ENCODE measurements at regions not wholly inside any gene's neighbourhood (a gene's known extent, or its start where the extent isn't known, plus 50 kb on each side); places are given as distances from the start of the nearest gene placed in this dataset.

GRCh38 chr3:168272343-168272985 is 176.7 kb upstream of the GOLIM4 start:
- no peak overlapping the region for H3K27ac ChIP-seq (ENCODE audit: low read depth, low read length)
- no peak overlapping the region for H3K9ac ChIP-seq (ENCODE audit: low read depth in 1 of 2, low read length in 2 of 2)
- H3K9me3 ChIP-seq (ENCODE audit: control insufficient read depth in 1 of 2, low read length in 2 of 2), result no peaks in the 10 kb centered on the region

GRCh38 chr3:168271932-168272331 is 176.2 kb upstream of the GOLIM4 start:
- Histone ChIP-seq H3K4me3 (ENCODE audit: low read depth in 1 of 2, low read length in 2 of 2) (no peak overlapping the region), H3K9me3 (ENCODE audit: control insufficient read depth in 1 of 2, low read length in 2 of 2) (no peaks in the 10 kb centered on the region), H3K36me3 (ENCODE audit: control insufficient read depth in 1 of 2, insufficient read depth in 2 of 2, low read length in 2 of 2) (no peaks in the 10 kb centered on the region), H3K27ac (ENCODE audit: low read depth, low read length) (no peak overlapping the region), H3K27me3 (ENCODE audit: control insufficient read depth in 1 of 2, insufficient read depth in 2 of 2, low read length in 2 of 2) (no peaks in the 10 kb centered on the region), H3K9ac (ENCODE audit: low read depth in 1 of 2, low read length in 2 of 2) (no peak overlapping the region), H3K4me1 (ENCODE audit: control insufficient read depth in 1 of 2, insufficient read depth in 2 of 2, low read length in 2 of 2) (no peaks in the 10 kb centered on the region)

More at GRCh38 chr3:168272343-168272985, 176.7 kb upstream of the GOLIM4 start:
- no peaks in the 10 kb centered on the region for H3K27me3 ChIP-seq (ENCODE audit: control insufficient read depth in 1 of 2, insufficient read depth in 2 of 2, low read length in 2 of 2)
- no peaks in the 10 kb centered on the region for H3K4me1 ChIP-seq (ENCODE audit: control insufficient read depth in 1 of 2, insufficient read depth in 2 of 2, low read length in 2 of 2)
- no peak overlapping the region for H3K4me3 ChIP-seq (ENCODE audit: low read depth in 1 of 2, low read length in 2 of 2)
- H3K36me3 ChIP-seq (ENCODE audit: control insufficient read depth in 1 of 2, insufficient read depth in 2 of 2, low read length in 2 of 2), result no peaks in the 10 kb centered on the region

GRCh38 chr3:168269001-168269400 is 173.3 kb upstream of the GOLIM4 start:
- Histone ChIP-seq H3K4me3 (ENCODE audit: low read depth in 1 of 2, low read length in 2 of 2) (no peak overlapping the region), H3K4me1 (ENCODE audit: control insufficient read depth in 1 of 2, insufficient read depth in 2 of 2, low read length in 2 of 2) (no peaks in the 10 kb centered on the region), H3K9ac (ENCODE audit: low read depth in 1 of 2, low read length in 2 of 2) (no peak overlapping the region), H3K36me3 (ENCODE audit: control insufficient read depth in 1 of 2, insufficient read depth in 2 of 2, low read length in 2 of 2) (no peaks in the 10 kb centered on the region), H3K27ac (ENCODE audit: low read depth, low read length) (no peak overlapping the region), H3K27me3 (ENCODE audit: control insufficient read depth in 1 of 2, insufficient read depth in 2 of 2, low read length in 2 of 2) (no peaks in the 10 kb centered on the region), H3K9me3 (ENCODE audit: control insufficient read depth in 1 of 2, low read length in 2 of 2) (no peaks in the 10 kb centered on the region)

GRCh38 chr3:168267179-168267578 is 171.5 kb upstream of the GOLIM4 start:
- Histone ChIP-seq H3K4me1 (ENCODE audit: control insufficient read depth in 1 of 2, insufficient read depth in 2 of 2, low read length in 2 of 2) (no peaks in the 10 kb centered on the region), H3K36me3 (ENCODE audit: control insufficient read depth in 1 of 2, insufficient read depth in 2 of 2, low read length in 2 of 2) (no peaks in the 10 kb centered on the region), H3K4me3 (ENCODE audit: low read depth in 1 of 2, low read length in 2 of 2) (no peak overlapping the region), H3K9me3 (ENCODE audit: control insufficient read depth in 1 of 2, low read length in 2 of 2) (no peaks in the 10 kb centered on the region), H3K9ac (ENCODE audit: low read depth in 1 of 2, low read length in 2 of 2) (no peak overlapping the region), H3K27me3 (ENCODE audit: control insufficient read depth in 1 of 2, insufficient read depth in 2 of 2, low read length in 2 of 2) (no peaks in the 10 kb centered on the region), H3K27ac (ENCODE audit: low read depth, low read length) (no peak overlapping the region)

- H3K27ac ChIP-seq (ENCODE audit: low read depth, low read length), result no peak overlapping the region
- no peak overlapping the region for H3K4me3 ChIP-seq (ENCODE audit: low read depth in 1 of 2, low read length in 2 of 2)
- H3K36me3 ChIP-seq (ENCODE audit: control insufficient read depth in 1 of 2, insufficient read depth in 2 of 2, low read length in 2 of 2), result no peaks in the 10 kb centered on the region
- H3K9ac ChIP-seq (ENCODE audit: low read depth in 1 of 2, low read length in 2 of 2), result no peak overlapping the region
- H3K4me1 ChIP-seq (ENCODE audit: control insufficient read depth in 1 of 2, insufficient read depth in 2 of 2, low read length in 2 of 2), result no peaks in the 10 kb centered on the region
- no peaks in the 10 kb centered on the region for H3K27me3 ChIP-seq (ENCODE audit: control insufficient read depth in 1 of 2, insufficient read depth in 2 of 2, low read length in 2 of 2)
- H3K9me3 ChIP-seq (ENCODE audit: control insufficient read depth in 1 of 2, low read length in 2 of 2), result no peaks in the 10 kb centered on the region
Observed at GRCh38 chr3:168266335-168266734, 170.6 kb upstream of the GOLIM4 start.

GRCh38 chr3:168262887-168263286 is 167.2 kb upstream of the GOLIM4 start:
- H3K4me3 ChIP-seq (ENCODE audit: low read depth in 1 of 2, low read length in 2 of 2), result no peak overlapping the region
- H3K9me3 ChIP-seq (ENCODE audit: control insufficient read depth in 1 of 2, low read length in 2 of 2), result no peaks in the 10 kb centered on the region
- H3K4me1 ChIP-seq (ENCODE audit: control insufficient read depth in 1 of 2, insufficient read depth in 2 of 2, low read length in 2 of 2), result no peaks in the 10 kb centered on the region
- H3K9ac ChIP-seq (ENCODE audit: low read depth in 1 of 2, low read length in 2 of 2), result no peak overlapping the region
- H3K27me3 ChIP-seq (ENCODE audit: control insufficient read depth in 1 of 2, insufficient read depth in 2 of 2, low read length in 2 of 2), result no peaks in the 10 kb centered on the region
- no peak overlapping the region for H3K27ac ChIP-seq (ENCODE audit: low read depth, low read length)
- no peaks in the 10 kb centered on the region for H3K36me3 ChIP-seq (ENCODE audit: control insufficient read depth in 1 of 2, insufficient read depth in 2 of 2, low read length in 2 of 2)

GRCh38 chr3:168260859-168261258 is 165.1 kb upstream of the GOLIM4 start:
- Histone ChIP-seq H3K9ac (ENCODE audit: low read depth in 1 of 2, low read length in 2 of 2) (no peak overlapping the region), H3K27ac (ENCODE audit: low read depth, low read length) (no peak overlapping the region), H3K9me3 (ENCODE audit: control insufficient read depth in 1 of 2, low read length in 2 of 2) (no peaks in the 10 kb centered on the region), H3K4me3 (ENCODE audit: low read depth in 1 of 2, low read length in 2 of 2) (no peak overlapping the region), H3K27me3 (ENCODE audit: control insufficient read depth in 1 of 2, insufficient read depth in 2 of 2, low read length in 2 of 2) (no peaks in the 10 kb centered on the region), H3K4me1 (ENCODE audit: control insufficient read depth in 1 of 2, insufficient read depth in 2 of 2, low read length in 2 of 2) (no peaks in the 10 kb centered on the region), H3K36me3 (ENCODE audit: control insufficient read depth in 1 of 2, insufficient read depth in 2 of 2, low read length in 2 of 2) (no peaks in the 10 kb centered on the region)

GRCh38 chr3:168251371-168251770 is 155.6 kb upstream of the GOLIM4 start:
- Histone ChIP-seq H3K27me3 (ENCODE audit: control insufficient read depth in 1 of 2, insufficient read depth in 2 of 2, low read length in 2 of 2) (peaks cover 21 to 48% of the 10 kb centered on the region in 2 donors), H3K9me3 (ENCODE audit: control insufficient read depth in 1 of 2, low read length in 2 of 2) (peaks cover 0 to 5% of the 10 kb centered on the region in 2 donors), H3K4me1 (ENCODE audit: control insufficient read depth in 1 of 2, insufficient read depth in 2 of 2, low read length in 2 of 2) (peaks cover 9 to 17% of the 10 kb centered on the region in 2 donors), H3K27ac (ENCODE audit: low read depth, low read length) (no peak overlapping the region), H3K36me3 (ENCODE audit: control insufficient read depth in 1 of 2, insufficient read depth in 2 of 2, low read length in 2 of 2) (no peaks in the 10 kb centered on the region), H3K9ac (ENCODE audit: low read depth in 1 of 2, low read length in 2 of 2) (no peak overlapping the region), H3K4me3 (ENCODE audit: low read depth in 1 of 2, low read length in 2 of 2) (no peak overlapping the region)

- Histone ChIP-seq H3K4me3 (ENCODE audit: low read depth in 1 of 2, low read length in 2 of 2) (peak overlapping the region; percentile 65 to 68), H3K4me1 (ENCODE audit: control insufficient read depth in 1 of 2, insufficient read depth in 2 of 2, low read length in 2 of 2) (peaks cover 9 to 17% of the 10 kb centered on the region in 2 donors), H3K36me3 (ENCODE audit: control insufficient read depth in 1 of 2, insufficient read depth in 2 of 2, low read length in 2 of 2) (no peaks in the 10 kb centered on the region), H3K9me3 (ENCODE audit: control insufficient read depth in 1 of 2, low read length in 2 of 2) (peaks cover 0 to 1% of the 10 kb centered on the region in 2 donors), H3K27ac (ENCODE audit: low read depth, low read length) (no peak overlapping the region), H3K27me3 (ENCODE audit: control insufficient read depth in 1 of 2, insufficient read depth in 2 of 2, low read length in 2 of 2) (peaks cover 21 to 50% of the 10 kb centered on the region in 2 donors), H3K9ac (ENCODE audit: low read depth in 1 of 2, low read length in 2 of 2) (no peak overlapping the region)
Observed at GRCh38 chr3:168250415-168250861, 154.7 kb upstream of the GOLIM4 start.

GRCh38 chr3:168249550-168250414 is 154.1 kb upstream of the GOLIM4 start:
- H3K4me3 ChIP-seq (ENCODE audit: low read depth in 1 of 2, low read length in 2 of 2), result peak overlapping the region; percentile 65 to 68
- no peak overlapping the region for H3K27ac ChIP-seq (ENCODE audit: low read depth, low read length)
- H3K9me3 ChIP-seq (ENCODE audit: control insufficient read depth in 1 of 2, low read length in 2 of 2), result no peaks in the 10 kb centered on the region
- peaks cover 9 to 17% of the 10 kb centered on the region in 2 donors for H3K4me1 ChIP-seq (ENCODE audit: control insufficient read depth in 1 of 2, insufficient read depth in 2 of 2, low read length in 2 of 2)
- H3K27me3 ChIP-seq (ENCODE audit: control insufficient read depth in 1 of 2, insufficient read depth in 2 of 2, low read length in 2 of 2), result peaks cover 21 to 50% of the 10 kb centered on the region in 2 donors
- no peak overlapping the region for H3K9ac ChIP-seq (ENCODE audit: low read depth in 1 of 2, low read length in 2 of 2)
- no peaks in the 10 kb centered on the region for H3K36me3 ChIP-seq (ENCODE audit: control insufficient read depth in 1 of 2, insufficient read depth in 2 of 2, low read length in 2 of 2)

All from duodenal mucosa (tissue), 2 donors.